ENCODE measurements at regions not wholly inside any gene's neighbourhood (a gene's known extent, or its start where the extent isn't known, plus 50 kb on each side); places are given as distances from the start of the nearest gene placed in this dataset.

- TF ChIP-seq CTCF (IDR thresholded peaks at IDR 0.05; ENCODE audit: low read depth, low read length, poor library complexity, severe bottlenecking) (no peak), EZH2phosphoT487 (IDR thresholded peaks at IDR 0.05; ENCODE audit: borderline replicate concordance, low read length) (no peak)
Measured at GRCh38 chr4:18138076-18138665, 116.6 kb upstream of the LCORL start.

Data from DOHH2 (cell line).